ENCODE measurements at regions not wholly inside any gene's neighbourhood (a gene's known extent, or its start where the extent isn't known, plus 50 kb on each side); places are given as distances from the start of the nearest gene placed in this dataset.

GRCh38 chr4:175127314-175127713, 209.2 kb downstream of the ADAM29 start:
- DNase-seq (ENCODE audit: low spot score) = no peak

GRCh38 chr4:175129797-175130196, 211.6 kb downstream of the ADAM29 start:
- no peak for DNase-seq (ENCODE audit: low spot score)

GRCh38 chr4:175139205-175139604, 221.0 kb downstream of the ADAM29 start:
- DNase-seq (ENCODE audit: low spot score) = no peak

DNA sequence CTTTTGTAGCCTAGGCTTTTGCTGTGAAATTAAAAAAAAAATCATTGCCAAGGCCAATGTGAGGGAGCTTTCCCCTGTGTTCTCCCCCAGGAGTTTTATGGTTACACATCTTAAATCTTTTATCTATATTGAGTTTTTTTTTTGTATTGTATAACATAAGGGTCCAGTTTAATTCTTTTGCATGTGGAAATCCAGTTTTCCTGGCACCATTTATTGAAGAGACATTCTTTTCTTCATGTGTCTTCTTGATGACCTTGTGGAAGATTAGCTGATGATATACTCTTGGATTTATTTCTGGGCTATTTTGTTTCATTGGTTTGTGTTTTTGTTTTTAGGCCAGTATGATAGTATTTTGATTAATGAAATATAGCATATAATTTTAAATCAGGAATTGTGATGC, 225.0 kb downstream of the ADAM29 start:
- DNase-seq (ENCODE audit: low spot score) = no peak

GRCh38 chr4:175146799-175147198, 228.6 kb downstream of the ADAM29 start:
- DNase-seq (ENCODE audit: low spot score) = no peak

DNA sequence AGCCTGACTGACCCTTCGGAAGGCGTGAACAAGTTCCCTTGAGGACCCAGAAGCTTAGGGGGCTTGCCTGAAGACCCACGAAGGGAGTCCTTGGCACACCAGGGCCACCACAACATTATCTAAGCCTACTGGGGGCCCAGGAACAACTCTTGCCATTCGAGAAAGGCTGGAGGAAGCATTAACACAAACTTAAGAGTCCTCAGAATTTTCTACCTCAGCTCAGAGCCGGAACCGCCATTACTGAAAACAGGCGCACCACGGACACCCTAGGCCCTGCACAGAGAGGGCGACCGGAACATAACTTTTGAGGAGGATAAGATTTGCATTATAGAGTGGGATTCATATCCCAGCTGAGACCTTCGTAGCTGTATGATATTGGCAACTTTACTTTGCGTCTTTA, 229.1 kb downstream of the ADAM29 start:
- DNase-seq (ENCODE audit: low spot score) = no peak

- DNase-seq (ENCODE audit: low spot score) = no peak
Observed at GRCh38 chr4:175166020-175166419, 247.9 kb downstream of the ADAM29 start.

DNA sequence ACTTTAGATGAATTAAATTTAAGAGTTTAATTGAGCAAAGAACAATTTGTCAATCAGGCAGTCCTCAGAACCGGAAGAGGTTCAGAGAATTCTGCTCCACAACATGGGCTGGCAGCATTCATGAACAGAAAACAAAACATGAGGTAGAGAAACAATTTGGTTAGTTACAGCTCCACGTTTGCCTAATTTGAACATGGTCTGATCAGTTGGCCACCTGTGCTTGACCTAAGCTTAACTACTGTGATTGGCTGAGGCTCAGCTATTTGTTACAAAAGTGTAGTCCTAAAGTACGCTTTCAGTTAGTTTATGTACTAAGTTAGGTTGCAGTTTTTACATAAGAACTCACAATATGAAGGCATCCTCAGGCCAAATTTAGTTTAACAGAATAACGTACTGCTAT, 258.6 kb downstream of the ADAM29 start:
- DNase-seq (ENCODE audit: low spot score) = no peak

DNA sequence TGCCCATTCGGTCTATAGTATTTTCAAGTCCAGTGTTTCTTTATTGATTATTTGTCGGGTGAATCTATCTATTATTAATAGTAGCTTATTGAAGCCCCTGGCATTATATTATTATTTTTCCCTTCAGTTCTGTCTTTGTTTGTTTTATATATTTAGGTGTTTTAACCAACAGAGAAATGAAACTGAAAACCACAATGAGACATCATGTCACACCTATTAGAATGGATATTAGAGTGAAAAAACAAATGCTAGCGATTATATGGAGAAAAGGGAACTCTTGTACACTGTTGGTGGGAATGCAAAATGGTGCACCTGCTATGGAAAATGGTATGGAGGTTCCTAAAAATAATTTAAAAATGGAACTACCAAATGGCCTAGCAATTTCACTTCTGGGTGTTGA, 272.5 kb downstream of the ADAM29 start:
- no peak for DNase-seq (ENCODE audit: low spot score)

- DNase-seq (ENCODE audit: low spot score) = no peak
Observed at GRCh38 chr4:175198056-175198455, 279.9 kb downstream of the ADAM29 start.

DNA sequence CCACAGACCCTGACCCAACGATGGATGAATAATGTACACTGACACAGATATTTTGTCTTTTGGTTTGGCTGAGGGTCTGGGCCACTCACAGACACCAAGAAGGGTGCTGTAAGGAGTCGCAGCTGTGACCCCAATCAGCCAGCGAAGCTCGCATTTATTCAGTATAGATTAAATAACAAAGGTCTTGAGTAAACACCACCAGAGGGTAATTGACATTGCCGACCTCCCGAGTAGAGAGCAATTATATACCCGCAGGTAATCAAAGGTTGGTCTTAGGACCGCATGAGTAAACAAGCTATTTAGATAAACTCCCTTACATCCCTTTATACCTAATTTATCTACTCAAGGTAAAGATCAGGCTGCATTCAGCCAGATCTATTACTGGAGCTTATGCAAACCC, 297.1 kb downstream of the ADAM29 start:
- DNase-seq (ENCODE audit: low spot score) = no peak

DNA sequence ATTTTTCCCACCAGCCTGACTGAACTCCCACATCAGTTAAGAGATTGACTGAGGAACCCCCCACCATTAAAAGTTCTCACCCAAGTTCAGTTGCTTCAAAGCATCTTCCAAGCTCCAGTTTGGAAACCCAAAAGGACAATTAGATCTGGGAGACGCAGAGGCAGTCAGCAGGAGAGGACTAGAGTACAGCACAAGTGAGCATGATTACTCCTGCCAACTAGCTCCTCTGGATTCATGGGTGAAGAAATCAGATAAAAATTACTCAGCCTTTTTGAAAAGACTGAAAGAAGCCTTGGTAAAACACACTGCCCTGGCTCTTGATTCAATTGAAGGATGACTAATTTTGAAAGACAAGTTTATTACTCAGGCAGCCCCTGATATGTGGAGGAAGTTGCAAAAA, 297.5 kb downstream of the ADAM29 start:
- DNase-seq (ENCODE audit: low spot score) = no peak

GRCh38 chr4:175229154-175229553, 311.0 kb downstream of the ADAM29 start:
- no peak for DNase-seq (ENCODE audit: low spot score)

DNA sequence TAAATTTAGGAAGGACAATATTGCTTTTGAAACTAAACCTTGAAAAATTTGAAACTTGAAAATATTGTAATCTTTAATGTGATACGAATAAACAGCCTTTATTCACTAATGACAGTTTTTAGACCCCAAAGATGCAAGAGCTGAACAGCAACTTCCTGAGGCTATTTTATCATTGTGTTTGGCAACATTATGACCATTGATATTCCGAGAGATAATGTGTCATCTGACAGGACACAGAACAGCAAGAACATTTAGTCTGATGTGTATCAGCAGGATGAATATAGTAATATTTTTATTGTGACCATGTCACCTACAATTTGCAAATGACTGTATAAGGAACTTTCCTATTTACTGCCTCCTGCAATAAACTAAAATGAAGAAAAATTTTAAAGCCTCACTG, 316.0 kb downstream of the ADAM29 start:
- DNase-seq (ENCODE audit: low spot score) = no peak

- no peak for DNase-seq (ENCODE audit: low spot score)
Observed at GRCh38 chr4:175238827-175239517, 320.8 kb downstream of the ADAM29 start.

DNA sequence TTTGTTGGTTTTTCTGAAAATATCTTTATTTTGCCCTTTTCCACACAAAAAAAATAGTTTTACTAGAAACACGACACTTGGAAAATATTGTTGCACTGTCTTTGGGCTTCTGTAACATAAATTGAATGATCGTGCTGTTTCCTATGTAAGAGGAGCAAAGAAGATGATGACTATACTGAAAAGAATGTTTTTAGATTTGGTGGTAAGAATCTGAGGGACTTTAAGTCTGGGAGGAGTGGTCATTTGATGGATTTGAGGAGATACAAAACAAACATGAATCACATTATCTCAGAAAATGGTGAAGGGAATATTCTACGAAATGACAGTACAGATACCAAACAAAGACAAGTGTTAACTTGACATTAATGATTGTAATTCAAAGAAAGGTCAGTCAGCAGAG, 328.8 kb downstream of the ADAM29 start:
- no peak for DNase-seq (ENCODE audit: low spot score)

DNA sequence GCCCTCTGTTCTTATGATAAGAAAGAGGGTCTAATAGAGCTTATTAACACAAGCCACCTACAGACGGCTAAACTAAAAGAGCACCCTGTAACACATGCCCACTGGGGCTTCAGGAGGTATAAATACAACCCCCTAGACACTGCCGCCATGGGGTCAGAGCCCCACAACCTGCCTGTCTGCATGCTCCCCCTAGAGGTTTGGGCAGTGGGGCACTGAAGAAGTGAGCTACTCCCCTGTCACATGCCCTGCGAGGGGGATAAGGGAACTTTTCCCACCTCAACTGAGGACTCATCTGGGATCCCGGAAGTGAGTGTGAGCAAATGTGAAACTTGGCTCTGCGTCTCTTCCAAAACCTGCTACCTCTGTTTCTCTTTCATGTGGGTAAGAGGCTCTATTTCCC, 334.5 kb downstream of the ADAM29 start:
- DNase-seq (ENCODE audit: low spot score) = no peak

GRCh38 chr4:175253184-175253902, 335.2 kb downstream of the ADAM29 start:
- DNase-seq (ENCODE audit: low spot score) = peak; percentile 4

- DNase-seq (ENCODE audit: low spot score) = no peak
Observed at GRCh38 chr4:175263537-175263936, 345.4 kb downstream of the ADAM29 start.

- no peak for DNase-seq (ENCODE audit: low spot score)
Observed at GRCh38 chr4:175271010-175271630, 353.0 kb downstream of the ADAM29 start.

DNA sequence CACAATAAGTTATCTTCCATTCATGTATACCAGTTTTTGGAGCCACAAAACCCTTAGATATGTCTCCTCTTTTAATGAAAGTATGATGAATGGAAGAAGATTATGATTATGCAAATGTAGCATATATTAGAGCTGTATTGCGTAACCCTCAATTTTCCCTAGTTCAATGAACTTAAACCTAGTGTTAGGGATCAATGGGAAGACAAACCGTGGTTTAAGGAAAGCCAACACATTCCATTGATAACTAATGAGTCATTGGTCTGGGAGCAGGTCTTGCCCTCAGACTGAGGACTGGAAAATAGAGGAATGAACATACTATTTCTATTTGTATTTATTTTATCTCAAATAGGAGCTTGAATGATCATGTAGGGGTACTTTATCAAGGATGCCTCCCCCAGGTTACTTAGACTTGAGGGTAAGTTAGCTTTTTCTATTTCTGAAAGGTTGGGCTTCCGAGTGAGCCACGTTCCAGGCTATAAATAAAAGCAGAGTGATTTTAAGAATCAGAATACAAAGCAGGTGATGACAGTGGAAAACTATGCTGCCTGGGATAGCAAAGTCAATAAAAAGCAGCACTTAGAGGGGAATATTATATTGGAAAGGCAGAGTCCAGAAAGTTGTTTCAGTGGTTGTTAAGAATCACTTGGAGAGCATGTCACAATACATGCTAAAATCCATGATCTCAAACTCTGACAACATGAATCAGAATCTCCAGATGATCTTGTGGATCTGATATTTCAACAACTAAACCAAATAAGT, 356.0 kb downstream of the ADAM29 start:
- DNase-seq (ENCODE audit: low spot score) = no peak

DNA sequence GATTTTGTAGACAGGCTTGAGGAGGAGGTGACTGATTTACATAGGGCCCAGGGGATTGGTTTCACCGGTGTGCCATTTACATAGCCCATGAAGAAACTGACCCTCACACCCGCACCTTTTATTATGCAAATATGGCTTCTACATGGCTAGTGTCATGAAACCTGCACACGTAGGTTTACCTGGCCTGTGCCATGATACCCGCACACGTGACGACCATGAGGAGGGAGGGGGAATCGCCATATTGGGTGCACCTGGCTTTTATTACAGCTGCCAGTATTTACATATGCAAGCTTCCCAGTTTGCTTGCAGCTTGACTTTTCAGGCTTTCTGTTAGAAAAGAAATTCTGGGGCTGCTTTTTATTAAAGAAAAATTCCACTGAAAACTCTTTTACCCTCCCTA, 359.7 kb downstream of the ADAM29 start:
- DNase-seq (ENCODE audit: low spot score) = no peak

DNA sequence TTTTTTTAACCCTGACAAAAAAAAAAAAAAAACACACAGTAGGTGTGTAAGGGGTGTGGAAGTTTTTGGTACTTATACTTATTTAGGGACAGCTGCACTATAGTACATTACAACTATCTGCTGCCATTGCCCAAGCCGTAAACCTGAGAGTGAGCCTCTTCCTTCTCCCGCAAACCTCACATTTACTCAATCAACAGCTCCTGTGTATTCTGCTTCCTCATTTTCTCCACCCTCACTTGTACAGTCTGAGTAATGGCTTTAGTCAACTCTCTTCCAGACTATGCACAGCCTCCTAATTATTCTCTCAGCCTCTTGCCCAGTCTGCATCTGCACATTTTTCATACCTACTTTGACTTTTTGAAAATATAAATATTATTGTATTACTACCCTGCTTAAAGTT, 362.0 kb downstream of the ADAM29 start:
- no peak for DNase-seq (ENCODE audit: low spot score)
